Osteoblast (primary cell): ENCODE measurements at regions not wholly inside any gene's neighbourhood (a gene's known extent, or its start where the extent isn't known, plus 50 kb on each side); places are given as distances from the start of the nearest gene placed in this dataset.
"Not testable (repeated sequence)": the region's sequence is repeated elsewhere in the genome, so short reads cannot be mapped to it uniquely, and the experiment has no call there.

Experiments used
- DNase-seq: peaks from one replicate; pipeline ENCODE4 v3.0.0; 2011; ENCODE audit warnings: low spot score, mixed read lengths; ENCODE audit not compliant: insufficient read length; ENCODE audit errors: missing footprints
- H2AFZ ChIP-seq: 2 replicates; pipeline ENCODE4 v1.6.0; 2011; ENCODE audit warnings: mild to moderate bottlenecking, low read length
- H3K27ac ChIP-seq: 2 replicates; pipeline ENCODE4 v1.5.1; 2011; ENCODE audit warnings: mild to moderate bottlenecking, low read depth, low read length, moderate library complexity
- H3K27me3 ChIP-seq: 2 replicates; pipeline ENCODE4 v1.6.0; 2012; ENCODE audit warnings: mild to moderate bottlenecking, control low read depth, inconsistent platforms, low read length, moderate library complexity; ENCODE audit not compliant: insufficient read depth
- H3K36me3 ChIP-seq: 2 replicates; pipeline ENCODE4 v1.5.1; 2011; ENCODE audit warnings: mild to moderate bottlenecking, low read length, control low read depth, moderate library complexity; ENCODE audit not compliant: insufficient read depth
- H3K4me1 ChIP-seq: 2 replicates; pipeline ENCODE4 v1.5.1; 2011; ENCODE audit warnings: mild to moderate bottlenecking, low read length, control low read depth, moderate library complexity; ENCODE audit not compliant: insufficient read depth
- H3K4me2 ChIP-seq: 2 replicates; pipeline ENCODE4 v1.6.0; 2011; ENCODE audit warnings: mild to moderate bottlenecking, low read length; ENCODE audit not compliant: insufficient read depth
- H3K4me3 ChIP-seq: fragments of 200-600 bp; sonication (generic); 3 replicates; pipeline ENCODE4 v1.5.1; 2012; ENCODE audit warnings: mild to moderate bottlenecking, low read length, inconsistent platforms; ENCODE audit not compliant: insufficient read depth
- H3K79me2 ChIP-seq: 2 replicates; pipeline ENCODE4 v1.6.0; 2012; ENCODE audit warnings: mild to moderate bottlenecking, low read length, control low read depth, inconsistent platforms; ENCODE audit not compliant: insufficient read depth
- H3K9me3 ChIP-seq: 2 replicates; pipeline ENCODE4 v1.5.1; 2011; ENCODE audit warnings: low read depth, low read length, control low read depth
- H4K20me1 ChIP-seq: 2 replicates; pipeline ENCODE4 v1.6.0; 2012; ENCODE audit warnings: mild to moderate bottlenecking, low read length, control low read depth; ENCODE audit not compliant: insufficient read depth

GRCh38 chr22:15583007-15583406 is 55.0 kb downstream of the OR11H1 start:
- H4K20me1 ChIP-seq, H3K79me2 ChIP-seq, H3K4me2 ChIP-seq, H3K27me3 ChIP-seq, DNase-seq, H3K27ac ChIP-seq, H3K36me3 ChIP-seq, H3K4me3 ChIP-seq, H3K4me1 ChIP-seq, H3K9me3 ChIP-seq, H2AFZ ChIP-seq: not testable (repeated sequence)

GRCh38 chr22:15602199-15602598 is 74.2 kb downstream of the OR11H1 start:
- H4K20me1 ChIP-seq, H3K4me3 ChIP-seq, H3K79me2 ChIP-seq, DNase-seq, H3K4me1 ChIP-seq, H3K27ac ChIP-seq, H3K4me2 ChIP-seq, H2AFZ ChIP-seq, H3K27me3 ChIP-seq, H3K36me3 ChIP-seq, H3K9me3 ChIP-seq: not testable (repeated sequence)

- not testable (repeated sequence) for H3K79me2 ChIP-seq, H3K36me3 ChIP-seq, H3K27me3 ChIP-seq, H3K4me1 ChIP-seq, H4K20me1 ChIP-seq, H3K4me3 ChIP-seq, H3K4me2 ChIP-seq, H3K27ac ChIP-seq, DNase-seq, H3K9me3 ChIP-seq, H2AFZ ChIP-seq
Measured at GRCh38 chr22:15603111-15603510, 75.1 kb downstream of the OR11H1 start.

- H3K27me3 ChIP-seq, H3K36me3 ChIP-seq, H2AFZ ChIP-seq, H3K27ac ChIP-seq, H3K4me2 ChIP-seq, H4K20me1 ChIP-seq, H3K4me1 ChIP-seq, H3K9me3 ChIP-seq, DNase-seq, H3K79me2 ChIP-seq, H3K4me3 ChIP-seq: not testable (repeated sequence)
Measured at GRCh38 chr22:15604176-15604575, 76.2 kb downstream of the OR11H1 start.

DNA sequence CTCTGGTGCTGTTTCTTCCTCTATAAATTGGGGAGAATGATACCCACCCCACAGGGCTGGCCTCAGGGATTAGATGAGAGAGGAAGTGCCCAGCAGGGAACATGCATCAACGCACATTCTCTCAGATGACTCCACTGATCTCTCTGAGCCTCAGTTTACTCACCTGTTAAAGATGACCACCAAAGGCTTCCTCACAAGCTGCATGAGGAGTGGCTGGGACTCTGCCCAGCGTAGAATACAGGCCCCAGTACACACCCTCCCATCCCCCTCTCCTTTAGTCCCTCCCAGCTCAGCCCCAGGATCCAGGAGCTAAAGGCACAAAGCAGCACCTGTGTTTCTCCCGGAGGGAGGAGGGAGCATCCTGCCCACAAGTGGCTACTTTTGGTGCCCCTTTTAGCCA is 76.7 kb downstream of the OR11H1 start:
- H3K36me3 ChIP-seq, H3K4me2 ChIP-seq, H4K20me1 ChIP-seq, H3K9me3 ChIP-seq, H3K27ac ChIP-seq, DNase-seq, H3K4me1 ChIP-seq, H3K4me3 ChIP-seq, H3K27me3 ChIP-seq, H2AFZ ChIP-seq, H3K79me2 ChIP-seq: not testable (repeated sequence)

GRCh38 chr22:15612906-15613305 is 76.9 kb upstream of the POTEH start:
- not testable (repeated sequence) for H3K4me2 ChIP-seq, H3K9me3 ChIP-seq, DNase-seq, H3K27ac ChIP-seq, H4K20me1 ChIP-seq, H3K27me3 ChIP-seq, H3K4me1 ChIP-seq, H3K4me3 ChIP-seq, H2AFZ ChIP-seq, H3K36me3 ChIP-seq, H3K79me2 ChIP-seq

DNA sequence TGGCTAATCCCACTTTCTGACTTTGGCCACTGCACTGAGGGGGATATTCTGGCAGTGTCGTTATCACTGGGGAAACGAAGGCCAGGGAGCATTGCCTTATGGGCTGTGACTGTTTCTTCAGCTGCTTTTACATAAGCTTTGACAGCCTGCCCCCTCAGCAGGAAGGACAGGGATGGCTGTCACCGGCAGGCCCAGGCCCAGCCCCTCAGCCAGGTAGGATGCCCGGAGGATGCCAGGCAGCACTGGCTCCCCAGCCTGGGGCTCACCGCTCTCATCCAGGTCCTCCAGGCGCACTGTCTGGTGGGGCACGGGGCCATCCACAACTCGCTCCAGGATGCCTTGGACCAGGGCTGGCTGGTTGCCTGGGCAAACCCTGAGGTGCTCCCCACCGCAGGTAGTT is 74.7 kb upstream of the POTEH start:
- not testable (repeated sequence) for H3K79me2 ChIP-seq, H4K20me1 ChIP-seq, H3K9me3 ChIP-seq, H3K27ac ChIP-seq, H3K4me3 ChIP-seq, H2AFZ ChIP-seq, DNase-seq, H3K4me1 ChIP-seq, H3K27me3 ChIP-seq, H3K36me3 ChIP-seq, H3K4me2 ChIP-seq

GRCh38 chr22:15628224-15628623 is 61.6 kb upstream of the POTEH start:
- not testable (repeated sequence) for H3K27me3 ChIP-seq, DNase-seq, H3K27ac ChIP-seq, H2AFZ ChIP-seq, H4K20me1 ChIP-seq, H3K4me1 ChIP-seq, H3K79me2 ChIP-seq, H3K4me3 ChIP-seq, H3K36me3 ChIP-seq, H3K9me3 ChIP-seq, H3K4me2 ChIP-seq

DNA sequence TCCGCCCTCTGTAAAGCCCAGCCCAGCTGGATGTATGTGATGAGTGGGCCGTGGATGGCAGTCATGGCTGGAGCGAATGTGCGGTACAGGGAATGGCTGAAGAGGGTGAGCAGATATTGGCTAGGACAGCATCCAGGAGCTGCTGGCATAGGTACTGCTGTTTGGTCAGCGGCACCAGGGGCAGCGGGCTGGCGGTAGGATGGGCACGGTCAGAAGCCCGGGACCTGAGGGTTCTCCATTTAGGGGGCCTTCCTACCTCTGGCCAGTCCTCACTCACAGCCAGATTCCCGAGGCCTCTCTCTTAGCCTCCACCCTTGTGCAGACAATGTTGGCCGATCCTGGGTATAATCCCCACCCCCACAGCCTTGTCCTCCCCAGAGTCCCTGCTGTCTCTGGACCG is 53.1 kb upstream of the POTEH start:
- not testable (repeated sequence) for H3K4me2 ChIP-seq, H4K20me1 ChIP-seq, H3K36me3 ChIP-seq, H3K79me2 ChIP-seq, H3K27ac ChIP-seq, H3K27me3 ChIP-seq, H3K4me3 ChIP-seq, H3K9me3 ChIP-seq, H2AFZ ChIP-seq, H3K4me1 ChIP-seq
- peak; percentile 9 for DNase-seq
